WTC11 (cell line): ENCODE measurements at regions not wholly inside any gene's neighbourhood (a gene's known extent, or its start where the extent isn't known, plus 50 kb on each side); places are given as distances from the start of the nearest gene placed in this dataset.

Source experiments
- AR ChIP-seq: fragments of 250-450 bp; sonication (Bioruptor Pico); IDR thresholded peaks from 2 replicates; pipeline ENCODE4 v1.9.0; 2021; ENCODE audit warnings: mild to moderate bottlenecking
- CBFB ChIP-seq: sonication (generic); formaldehyde crosslinking; IDR thresholded peaks from 2 replicates; pipeline ENCODE4 v1.8.1; 2022; ENCODE audit warnings: mild to moderate bottlenecking, low read depth, missing genetic modification reagents
- CREM ChIP-seq: sonication (generic); formaldehyde crosslinking; IDR thresholded peaks from 2 replicates; pipeline ENCODE4 v1.8.1; 2022; ENCODE audit warnings: mild to moderate bottlenecking, missing genetic modification reagents, moderate library complexity
- CTCF ChIP-seq: fragments of 200-600 bp; IDR thresholded peaks from 2 replicates; pipeline ENCODE4 v1.8.0; 2022; ENCODE audit warnings: antibody characterized with exemption
- ELF4 ChIP-seq: sonication (generic); formaldehyde crosslinking; IDR thresholded peaks from 2 replicates; pipeline ENCODE4 v1.8.1; 2022; ENCODE audit warnings: low read depth, mild to moderate bottlenecking, moderate library complexity, missing genetic modification reagents
- FOXK1 ChIP-seq: sonication (generic); formaldehyde crosslinking; IDR thresholded peaks from 2 replicates; pipeline ENCODE4 v1.8.0; 2022; ENCODE audit warnings: mild to moderate bottlenecking, moderate library complexity, missing genetic modification reagents
- FOXP1 ChIP-seq: sonication (generic); formaldehyde crosslinking; IDR thresholded peaks from 2 replicates; pipeline ENCODE4 v1.8.0; 2022; ENCODE audit warnings: missing genetic modification reagents, mild to moderate bottlenecking, moderate library complexity, borderline replicate concordance
- JUN ChIP-seq: sonication (generic); formaldehyde crosslinking; IDR thresholded peaks from 2 replicates; pipeline ENCODE4 v1.8.0; 2023; ENCODE audit warnings: mild to moderate bottlenecking, missing genetic modification reagents
- MYBL2 ChIP-seq: sonication (generic); formaldehyde crosslinking; IDR thresholded peaks from 2 replicates; pipeline ENCODE4 v1.8.1; 2023; ENCODE audit warnings: mild to moderate bottlenecking, moderate library complexity, missing genetic modification reagents
- SP1 ChIP-seq: sonication (generic); formaldehyde crosslinking; conservative IDR thresholded peaks from 2 replicates; pipeline ENCODE4 v1.8.1; 2022; ENCODE audit warnings: missing genetic modification reagents
- USF2 ChIP-seq: sonication (generic); formaldehyde crosslinking; IDR thresholded peaks from 2 replicates; pipeline ENCODE4 v1.8.1; 2023; ENCODE audit warnings: mild to moderate bottlenecking, missing genetic modification reagents, moderate library complexity

GRCh38 chr9:27818348-27818747 is 245.1 kb upstream of the C9orf72 start:
- TF ChIP-seq ELF4 (CRISPR knock-in tag) (no peak), CTCF (no peak), SP1 (CRISPR knock-in tag) (no peak), FOXK1 (no peak), FOXP1 (CRISPR knock-in tag) (no peak), AR (CRISPR knock-in tag) (no peak), CBFB (CRISPR knock-in tag) (no peak), JUN (CRISPR knock-in tag) (no peak), MYBL2 (no peak), USF2 (CRISPR knock-in tag) (no peak), CREM (no peak)
